Smooth muscle cell (in vitro differentiated cells): ENCODE measurements at regions not wholly inside any gene's neighbourhood (a gene's known extent, or its start where the extent isn't known, plus 50 kb on each side); places are given as distances from the start of the nearest gene placed in this dataset.

ENCODE experiments used
- DNase-seq: peaks from one replicate; lab custom pipeline; 2025; ENCODE audit not compliant: unreplicated experiment; lab: John Stamatoyannopoulos, UW
- H2AFZ ChIP-seq: fragments of 200-600 bp; sonication (generic); 2 replicates; pipeline ENCODE4 v1.6.0; 2016; ENCODE audit warnings: antibody characterized with exemption, low read depth, mild to moderate bottlenecking
- H3F3A ChIP-seq: fragments of 200-600 bp; sonication (generic); 2 replicates; pipeline ENCODE4 v1.6.0; 2017; ENCODE audit warnings: antibody characterized with exemption, low read depth
- H3K27ac ChIP-seq: fragments of 200-600 bp; sonication (generic); 2 replicates; pipeline ENCODE4 v1.5.1; 2016; ENCODE audit warnings: low read depth, mild to moderate bottlenecking
- H3K27me3 ChIP-seq: fragments of 200-600 bp; sonication (generic); 2 replicates; pipeline ENCODE4 v1.6.1; 2016; ENCODE audit warnings: low read depth, mild to moderate bottlenecking
- H3K36me3 ChIP-seq: fragments of 200-600 bp; sonication (generic); 2 replicates; pipeline ENCODE4 v1.5.1; 2016; ENCODE audit warnings: low read depth
- H3K4me1 ChIP-seq: fragments of 200-600 bp; sonication (generic); 2 replicates; pipeline ENCODE4 v1.5.1; 2016; ENCODE audit warnings: low read depth
- H3K4me2 ChIP-seq: fragments of 200-600 bp; sonication (generic); 2 replicates; pipeline ENCODE4 v1.6.0; 2016; ENCODE audit warnings: mild to moderate bottlenecking
- H3K4me3 ChIP-seq: fragments of 200-600 bp; sonication (generic); 2 replicates; pipeline ENCODE4 v1.5.1; 2016; ENCODE audit warnings: mild to moderate bottlenecking
- H3K79me2 ChIP-seq: fragments of 200-600 bp; sonication (generic); 2 replicates; pipeline ENCODE4 v1.6.0; 2016; ENCODE audit warnings: low read depth, mild to moderate bottlenecking
- H3K9ac ChIP-seq: fragments of 200-600 bp; sonication (generic); 2 replicates; pipeline ENCODE4 v1.6.0; 2016; ENCODE audit warnings: low read depth
- H3K9me3 ChIP-seq: fragments of 200-600 bp; sonication (generic); replicated peaks from 2 replicates; pipeline ENCODE4 v1.5.1; 2016; ENCODE audit warnings: low read depth
- H4K20me1 ChIP-seq: fragments of 200-600 bp; sonication (generic); 2 replicates; pipeline ENCODE4 v1.6.0; 2016; ENCODE audit warnings: low read depth
- WGBS: methylation state at CpG from one replicate; pipeline ENCODE4 v1.1.7; 2016; ENCODE audit warnings: low lambda C conversion rate; 5-methylcytosine and 5-hydroxymethylcytosine counted together
- TF ChIP-seq, protein P1 (sequence below): fragments of 200-600 bp; sonication (generic); IDR thresholded peaks from 2 replicates; pipeline ENCODE4 v1.5.1; 2017; ENCODE audit warnings: borderline replicate concordance, mild to moderate bottlenecking, antibody characterized with exemption; ENCODE audit not compliant: insufficient read depth, poor library complexity, severe bottlenecking

DNA sequence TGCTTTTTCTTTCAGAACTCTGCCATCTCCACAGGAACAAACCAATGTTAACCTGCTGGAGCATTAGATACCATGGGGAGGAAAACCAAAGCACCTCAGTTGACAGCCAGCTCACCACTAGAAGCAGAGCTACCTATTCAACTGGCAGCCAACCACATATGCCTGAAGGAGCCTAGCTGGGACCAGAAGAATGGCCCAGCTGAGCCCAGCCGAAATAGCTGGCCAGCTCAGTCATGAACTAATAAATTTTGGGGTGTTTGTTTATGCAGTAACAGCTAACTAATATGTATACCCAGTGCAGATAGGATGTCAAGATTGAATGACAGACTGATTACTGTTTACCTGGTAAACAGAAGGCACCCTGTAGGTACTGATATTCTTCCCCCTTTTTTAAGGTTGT lies 1117.5 kb downstream of the TBL1XR1 start:
- H3K36me3 ChIP-seq, result no peaks in the 10 kb centered on the region
- H3K27ac ChIP-seq, result no peak overlapping the region
- H3K9me3 ChIP-seq, result no peaks in the 10 kb centered on the region
- 78% methylated on average over 1 of the region's 1 CpG for WGBS
- no peaks in the 10 kb centered on the region for H3K4me1 ChIP-seq
- H3K27me3 ChIP-seq, result no peaks in the 10 kb centered on the region
- H3K9ac ChIP-seq, result no peak overlapping the region
- H4K20me1 ChIP-seq, result no peaks in the 10 kb centered on the region
- H3K4me3 ChIP-seq, result no peak overlapping the region
- no peak overlapping the region for H3K4me2 ChIP-seq
- no peaks in the 10 kb centered on the region for H3F3A ChIP-seq
- no peak overlapping the region for H2AFZ ChIP-seq
- TF ChIP-seq, protein P1, sequence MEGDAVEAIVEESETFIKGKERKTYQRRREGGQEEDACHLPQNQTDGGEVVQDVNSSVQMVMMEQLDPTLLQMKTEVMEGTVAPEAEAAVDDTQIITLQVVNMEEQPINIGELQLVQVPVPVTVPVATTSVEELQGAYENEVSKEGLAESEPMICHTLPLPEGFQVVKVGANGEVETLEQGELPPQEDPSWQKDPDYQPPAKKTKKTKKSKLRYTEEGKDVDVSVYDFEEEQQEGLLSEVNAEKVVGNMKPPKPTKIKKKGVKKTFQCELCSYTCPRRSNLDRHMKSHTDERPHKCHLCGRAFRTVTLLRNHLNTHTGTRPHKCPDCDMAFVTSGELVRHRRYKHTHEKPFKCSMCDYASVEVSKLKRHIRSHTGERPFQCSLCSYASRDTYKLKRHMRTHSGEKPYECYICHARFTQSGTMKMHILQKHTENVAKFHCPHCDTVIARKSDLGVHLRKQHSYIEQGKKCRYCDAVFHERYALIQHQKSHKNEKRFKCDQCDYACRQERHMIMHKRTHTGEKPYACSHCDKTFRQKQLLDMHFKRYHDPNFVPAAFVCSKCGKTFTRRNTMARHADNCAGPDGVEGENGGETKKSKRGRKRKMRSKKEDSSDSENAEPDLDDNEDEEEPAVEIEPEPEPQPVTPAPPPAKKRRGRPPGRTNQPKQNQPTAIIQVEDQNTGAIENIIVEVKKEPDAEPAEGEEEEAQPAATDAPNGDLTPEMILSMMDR, result no peak
- no peaks in the 10 kb centered on the region for H3K79me2 ChIP-seq
- DNase-seq, result no peak

DNA sequence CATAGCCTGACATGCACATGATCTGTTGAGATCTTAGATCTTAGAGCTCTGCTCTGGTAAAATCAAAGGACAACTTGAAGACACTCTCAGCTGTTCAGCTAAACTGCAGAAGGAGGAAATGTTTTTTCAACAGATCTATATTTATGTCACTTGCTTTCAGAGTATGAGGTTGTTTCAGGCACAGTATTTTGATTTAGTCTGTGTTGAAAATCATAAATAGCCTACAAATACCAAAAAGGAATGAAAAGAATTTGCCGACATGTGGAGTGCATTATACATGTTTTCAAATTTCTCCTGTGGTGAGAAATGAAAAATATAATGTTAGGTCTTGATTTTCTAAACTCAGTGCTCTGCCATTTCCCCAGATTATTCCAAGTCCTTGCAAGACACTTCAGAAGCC lies 1118.4 kb downstream of the TBL1XR1 start:
- no peaks in the 10 kb centered on the region for H3K36me3 ChIP-seq
- TF ChIP-seq, protein P1, result no peak
- H3K4me1 ChIP-seq, result no peaks in the 10 kb centered on the region
- 91% methylated on average over 1 of the region's 1 CpG for WGBS
- no peak overlapping the region for H3K4me3 ChIP-seq
- no peaks in the 10 kb centered on the region for H3F3A ChIP-seq
- no peak for DNase-seq
- H3K79me2 ChIP-seq, result no peaks in the 10 kb centered on the region
- no peak overlapping the region for H2AFZ ChIP-seq
- H4K20me1 ChIP-seq, result no peaks in the 10 kb centered on the region
- no peak overlapping the region for H3K4me2 ChIP-seq
- no peaks in the 10 kb centered on the region for H3K9me3 ChIP-seq
- no peak overlapping the region for H3K27ac ChIP-seq
- no peak overlapping the region for H3K9ac ChIP-seq
- H3K27me3 ChIP-seq, result no peaks in the 10 kb centered on the region

DNA sequence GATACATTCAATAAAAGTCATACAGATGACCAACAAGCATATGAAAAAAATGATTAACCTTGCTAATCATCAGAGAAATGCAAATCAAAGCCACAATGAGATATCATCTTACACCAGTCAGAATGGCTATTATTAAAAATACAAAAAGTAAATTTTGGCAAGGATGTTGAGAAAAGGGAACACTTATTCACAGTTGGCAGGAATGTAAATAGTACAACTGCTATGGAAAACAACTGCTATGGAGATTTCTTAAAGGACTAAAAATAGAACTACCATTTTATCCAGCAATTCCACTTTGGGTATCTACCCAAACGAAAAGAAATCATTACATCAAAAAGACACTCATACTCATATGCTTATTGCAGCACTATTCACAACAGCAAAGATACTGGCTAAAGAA lies 1121.8 kb downstream of the TBL1XR1 start:
- Histone ChIP-seq H3K79me2 (no peaks in the 10 kb centered on the region), H3K4me1 (no peaks in the 10 kb centered on the region), H3K27ac (no peak overlapping the region), H3K27me3 (no peaks in the 10 kb centered on the region), H3K4me3 (no peak overlapping the region), H3K9ac (no peak overlapping the region), H3F3A (no peaks in the 10 kb centered on the region), H3K4me2 (no peak overlapping the region), H3K36me3 (no peaks in the 10 kb centered on the region), H2AFZ (no peak overlapping the region), H3K9me3 (no peaks in the 10 kb centered on the region), H4K20me1 (no peaks in the 10 kb centered on the region)
- TF ChIP-seq, protein P1, result no peak
- no peak for DNase-seq
- 76% methylated on average over 1 of the region's 1 CpG for WGBS

DNA sequence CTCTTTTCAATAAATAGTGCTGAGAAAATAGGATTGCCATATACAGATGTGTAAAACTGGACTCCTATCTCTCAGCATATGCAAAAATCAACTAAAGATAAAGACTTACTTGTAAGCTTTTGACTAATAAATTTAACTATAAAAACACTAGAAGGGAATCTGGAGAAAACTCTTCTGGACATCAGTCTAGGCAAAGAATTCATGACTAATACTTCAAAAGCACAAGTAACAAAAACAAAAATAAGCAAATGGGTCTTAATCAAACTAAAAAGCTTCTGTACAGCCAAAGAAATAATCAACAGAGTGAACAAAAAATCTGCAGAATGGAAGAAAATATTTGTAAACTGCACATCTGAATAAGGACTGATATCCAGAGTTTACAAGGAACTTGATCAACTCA lies 1122.2 kb downstream of the TBL1XR1 start:
- no peak overlapping the region for H3K27ac ChIP-seq
- H3K9me3 ChIP-seq, result no peaks in the 10 kb centered on the region
- H2AFZ ChIP-seq, result no peak overlapping the region
- no peak overlapping the region for H3K4me3 ChIP-seq
- no peaks in the 10 kb centered on the region for H3K36me3 ChIP-seq
- TF ChIP-seq, protein P1, result no peak
- H3K4me1 ChIP-seq, result no peaks in the 10 kb centered on the region
- no peaks in the 10 kb centered on the region for H4K20me1 ChIP-seq
- H3K27me3 ChIP-seq, result no peaks in the 10 kb centered on the region
- no peaks in the 10 kb centered on the region for H3K79me2 ChIP-seq
- H3F3A ChIP-seq, result no peaks in the 10 kb centered on the region
- no peak for DNase-seq
- H3K9ac ChIP-seq, result no peak overlapping the region
- H3K4me2 ChIP-seq, result no peak overlapping the region
